H1 (cell line): ENCODE measurements at regions not wholly inside any gene's neighbourhood (a gene's known extent, or its start where the extent isn't known, plus 50 kb on each side); places are given as distances from the start of the nearest gene placed in this dataset.

Experiments
- BRCA1 ChIP-seq: IDR thresholded peaks from 2 replicates; pipeline ENCODE4 v1.6.1; 2012; ENCODE audit warnings: low read depth, low read length, improper control_type of control experiment
- CHD2 ChIP-seq: IDR thresholded peaks from 2 replicates; pipeline ENCODE4 v1.6.1; 2012; ENCODE audit warnings: low read length, improper control_type of control experiment
- KDM5A ChIP-seq: fragments of 200-600 bp; IDR thresholded peaks from 2 replicates; pipeline ENCODE4 v1.7.1; 2012; ENCODE audit warnings: mild to moderate bottlenecking, low read length, inconsistent platforms, mixed read lengths
- POLR2A ChIP-seq, 2 experiments: IDR thresholded peaks; 1 replicate in 1 of 2; 2 replicates in 1 of 2; pipeline ENCODE4 v1.6.1; 2011; ENCODE audit warnings: low read depth in 2 of 2, low read length in 2 of 2, mild to moderate bottlenecking in 2 of 2; ENCODE audit errors: control extremely low read depth in 1 of 2
- POU5F1 ChIP-seq: IDR thresholded peaks from 2 replicates; pipeline ENCODE4 v1.6.1; 2011; ENCODE audit warnings: low read depth, mild to moderate bottlenecking, low read length, moderate library complexity
- RAD21 ChIP-seq, 2 experiments: IDR thresholded peaks in 1 of 2; conservative IDR thresholded peaks in 1 of 2; 2 replicates each; pipeline ENCODE4 v1.6.1; 2011; ENCODE audit warnings: low read depth in 2 of 2, low read length in 2 of 2, improper control_type of control experiment in 1 of 2, inconsistent platforms in 1 of 2, mild to moderate bottlenecking in 1 of 2, moderate library complexity in 1 of 2
- RNF2 ChIP-seq: fragments of 200-900, 300-1000 bp; sonication (generic); IDR thresholded peaks from 2 replicates; pipeline ENCODE4 v1.7.1; 2016; ENCODE audit warnings: borderline replicate concordance, low read depth, mild to moderate bottlenecking, antibody characterized with exemption, low read length; ENCODE audit not compliant: poor library complexity, severe bottlenecking; ENCODE audit errors: missing control alignments
- SP4 ChIP-seq: IDR thresholded peaks from 2 replicates; pipeline ENCODE4 v1.6.1; 2012; ENCODE audit warnings: low read length, inconsistent platforms
- TEAD4 ChIP-seq: IDR thresholded peaks from 2 replicates; pipeline ENCODE4 v1.6.1; 2012; ENCODE audit warnings: low read depth, low read length, inconsistent platforms, mixed read lengths
- TF ChIP-seq, protein P1 (sequence below), 3 experiments: IDR thresholded peaks; 1 replicate in 2 of 3; 2 replicates in 1 of 3; pipeline versions ENCODE4 v1.5.1 to v1.6.1; 2011; ENCODE audit warnings: low read length in 3 of 3, mild to moderate bottlenecking in 3 of 3, inconsistent platforms in 2 of 3, low read depth in 1 of 3, moderate library complexity in 1 of 3; ENCODE audit not compliant: insufficient read depth in 1 of 3; ENCODE audit errors: control extremely low read depth in 1 of 3
- TF ChIP-seq, protein P2 (sequence below): fragments of 300-600 bp; sonication (generic); IDR thresholded peaks from 2 replicates; pipeline ENCODE4 v1.7.1; 2012; ENCODE audit warnings: low read length, moderate library complexity, mild to moderate bottlenecking, inconsistent platforms; ENCODE audit not compliant: insufficient replicate concordance

DNA sequence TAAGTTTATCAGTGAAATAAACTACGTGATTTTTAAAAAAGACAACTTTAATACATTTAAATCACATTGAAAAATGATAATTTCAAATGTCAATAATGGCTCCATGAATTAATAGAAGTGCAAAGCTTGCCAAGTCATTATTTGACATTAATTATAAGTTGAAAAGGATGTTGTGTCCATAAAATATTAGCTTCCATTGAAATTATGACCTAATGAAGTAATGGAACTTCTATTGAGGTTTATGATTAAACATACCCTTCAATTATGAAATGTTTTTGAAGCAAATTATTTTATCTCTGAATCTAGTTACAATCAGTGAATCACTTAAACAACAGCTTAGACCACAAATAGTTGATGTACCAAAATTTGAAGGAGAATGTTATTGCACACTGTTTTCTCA is 144.2 kb downstream of the SLITRK6 start:
- TF ChIP-seq RAD21 (IDR thresholded peaks at IDR 0.05 in 1 of 2, conservative IDR thresholded peaks at IDR 0.05 in 1 of 2; ENCODE audit: low read depth in 2 of 2, low read length in 2 of 2) (no peak), TEAD4 (no peak), POLR2A (IDR thresholded peaks at IDR 0.05; ENCODE audit: control extremely low read depth in 1 of 2, low read depth in 2 of 2, low read length in 2 of 2) (no peak), RNF2 (no peak), BRCA1 (no peak), KDM5A (no peak), POU5F1 (no peak), CHD2 (no peak), SP4 (no peak)
- TF ChIP-seq, protein P1, sequence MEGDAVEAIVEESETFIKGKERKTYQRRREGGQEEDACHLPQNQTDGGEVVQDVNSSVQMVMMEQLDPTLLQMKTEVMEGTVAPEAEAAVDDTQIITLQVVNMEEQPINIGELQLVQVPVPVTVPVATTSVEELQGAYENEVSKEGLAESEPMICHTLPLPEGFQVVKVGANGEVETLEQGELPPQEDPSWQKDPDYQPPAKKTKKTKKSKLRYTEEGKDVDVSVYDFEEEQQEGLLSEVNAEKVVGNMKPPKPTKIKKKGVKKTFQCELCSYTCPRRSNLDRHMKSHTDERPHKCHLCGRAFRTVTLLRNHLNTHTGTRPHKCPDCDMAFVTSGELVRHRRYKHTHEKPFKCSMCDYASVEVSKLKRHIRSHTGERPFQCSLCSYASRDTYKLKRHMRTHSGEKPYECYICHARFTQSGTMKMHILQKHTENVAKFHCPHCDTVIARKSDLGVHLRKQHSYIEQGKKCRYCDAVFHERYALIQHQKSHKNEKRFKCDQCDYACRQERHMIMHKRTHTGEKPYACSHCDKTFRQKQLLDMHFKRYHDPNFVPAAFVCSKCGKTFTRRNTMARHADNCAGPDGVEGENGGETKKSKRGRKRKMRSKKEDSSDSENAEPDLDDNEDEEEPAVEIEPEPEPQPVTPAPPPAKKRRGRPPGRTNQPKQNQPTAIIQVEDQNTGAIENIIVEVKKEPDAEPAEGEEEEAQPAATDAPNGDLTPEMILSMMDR (IDR thresholded peaks at IDR 0.05; ENCODE audit: control extremely low read depth in 1 of 3, insufficient read depth in 1 of 3, low read depth in 1 of 3, low read length in 3 of 3), result no peak
- TF ChIP-seq, protein P2, sequence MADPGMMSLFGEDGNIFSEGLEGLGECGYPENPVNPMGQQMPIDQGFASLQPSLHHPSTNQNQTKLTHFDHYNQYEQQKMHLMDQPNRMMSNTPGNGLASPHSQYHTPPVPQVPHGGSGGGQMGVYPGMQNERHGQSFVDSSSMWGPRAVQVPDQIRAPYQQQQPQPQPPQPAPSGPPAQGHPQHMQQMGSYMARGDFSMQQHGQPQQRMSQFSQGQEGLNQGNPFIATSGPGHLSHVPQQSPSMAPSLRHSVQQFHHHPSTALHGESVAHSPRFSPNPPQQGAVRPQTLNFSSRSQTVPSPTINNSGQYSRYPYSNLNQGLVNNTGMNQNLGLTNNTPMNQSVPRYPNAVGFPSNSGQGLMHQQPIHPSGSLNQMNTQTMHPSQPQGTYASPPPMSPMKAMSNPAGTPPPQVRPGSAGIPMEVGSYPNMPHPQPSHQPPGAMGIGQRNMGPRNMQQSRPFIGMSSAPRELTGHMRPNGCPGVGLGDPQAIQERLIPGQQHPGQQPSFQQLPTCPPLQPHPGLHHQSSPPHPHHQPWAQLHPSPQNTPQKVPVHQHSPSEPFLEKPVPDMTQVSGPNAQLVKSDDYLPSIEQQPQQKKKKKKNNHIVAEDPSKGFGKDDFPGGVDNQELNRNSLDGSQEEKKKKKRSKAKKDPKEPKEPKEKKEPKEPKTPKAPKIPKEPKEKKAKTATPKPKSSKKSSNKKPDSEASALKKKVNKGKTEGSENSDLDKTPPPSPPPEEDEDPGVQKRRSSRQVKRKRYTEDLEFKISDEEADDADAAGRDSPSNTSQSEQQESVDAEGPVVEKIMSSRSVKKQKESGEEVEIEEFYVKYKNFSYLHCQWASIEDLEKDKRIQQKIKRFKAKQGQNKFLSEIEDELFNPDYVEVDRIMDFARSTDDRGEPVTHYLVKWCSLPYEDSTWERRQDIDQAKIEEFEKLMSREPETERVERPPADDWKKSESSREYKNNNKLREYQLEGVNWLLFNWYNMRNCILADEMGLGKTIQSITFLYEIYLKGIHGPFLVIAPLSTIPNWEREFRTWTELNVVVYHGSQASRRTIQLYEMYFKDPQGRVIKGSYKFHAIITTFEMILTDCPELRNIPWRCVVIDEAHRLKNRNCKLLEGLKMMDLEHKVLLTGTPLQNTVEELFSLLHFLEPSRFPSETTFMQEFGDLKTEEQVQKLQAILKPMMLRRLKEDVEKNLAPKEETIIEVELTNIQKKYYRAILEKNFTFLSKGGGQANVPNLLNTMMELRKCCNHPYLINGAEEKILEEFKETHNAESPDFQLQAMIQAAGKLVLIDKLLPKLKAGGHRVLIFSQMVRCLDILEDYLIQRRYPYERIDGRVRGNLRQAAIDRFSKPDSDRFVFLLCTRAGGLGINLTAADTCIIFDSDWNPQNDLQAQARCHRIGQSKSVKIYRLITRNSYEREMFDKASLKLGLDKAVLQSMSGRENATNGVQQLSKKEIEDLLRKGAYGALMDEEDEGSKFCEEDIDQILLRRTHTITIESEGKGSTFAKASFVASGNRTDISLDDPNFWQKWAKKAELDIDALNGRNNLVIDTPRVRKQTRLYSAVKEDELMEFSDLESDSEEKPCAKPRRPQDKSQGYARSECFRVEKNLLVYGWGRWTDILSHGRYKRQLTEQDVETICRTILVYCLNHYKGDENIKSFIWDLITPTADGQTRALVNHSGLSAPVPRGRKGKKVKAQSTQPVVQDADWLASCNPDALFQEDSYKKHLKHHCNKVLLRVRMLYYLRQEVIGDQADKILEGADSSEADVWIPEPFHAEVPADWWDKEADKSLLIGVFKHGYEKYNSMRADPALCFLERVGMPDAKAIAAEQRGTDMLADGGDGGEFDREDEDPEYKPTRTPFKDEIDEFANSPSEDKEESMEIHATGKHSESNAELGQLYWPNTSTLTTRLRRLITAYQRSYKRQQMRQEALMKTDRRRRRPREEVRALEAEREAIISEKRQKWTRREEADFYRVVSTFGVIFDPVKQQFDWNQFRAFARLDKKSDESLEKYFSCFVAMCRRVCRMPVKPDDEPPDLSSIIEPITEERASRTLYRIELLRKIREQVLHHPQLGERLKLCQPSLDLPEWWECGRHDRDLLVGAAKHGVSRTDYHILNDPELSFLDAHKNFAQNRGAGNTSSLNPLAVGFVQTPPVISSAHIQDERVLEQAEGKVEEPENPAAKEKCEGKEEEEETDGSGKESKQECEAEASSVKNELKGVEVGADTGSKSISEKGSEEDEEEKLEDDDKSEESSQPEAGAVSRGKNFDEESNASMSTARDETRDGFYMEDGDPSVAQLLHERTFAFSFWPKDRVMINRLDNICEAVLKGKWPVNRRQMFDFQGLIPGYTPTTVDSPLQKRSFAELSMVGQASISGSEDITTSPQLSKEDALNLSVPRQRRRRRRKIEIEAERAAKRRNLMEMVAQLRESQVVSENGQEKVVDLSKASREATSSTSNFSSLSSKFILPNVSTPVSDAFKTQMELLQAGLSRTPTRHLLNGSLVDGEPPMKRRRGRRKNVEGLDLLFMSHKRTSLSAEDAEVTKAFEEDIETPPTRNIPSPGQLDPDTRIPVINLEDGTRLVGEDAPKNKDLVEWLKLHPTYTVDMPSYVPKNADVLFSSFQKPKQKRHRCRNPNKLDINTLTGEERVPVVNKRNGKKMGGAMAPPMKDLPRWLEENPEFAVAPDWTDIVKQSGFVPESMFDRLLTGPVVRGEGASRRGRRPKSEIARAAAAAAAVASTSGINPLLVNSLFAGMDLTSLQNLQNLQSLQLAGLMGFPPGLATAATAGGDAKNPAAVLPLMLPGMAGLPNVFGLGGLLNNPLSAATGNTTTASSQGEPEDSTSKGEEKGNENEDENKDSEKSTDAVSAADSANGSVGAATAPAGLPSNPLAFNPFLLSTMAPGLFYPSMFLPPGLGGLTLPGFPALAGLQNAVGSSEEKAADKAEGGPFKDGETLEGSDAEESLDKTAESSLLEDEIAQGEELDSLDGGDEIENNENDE, result no peak
